OCI-M1 (cell line): ENCODE measurements at regions not wholly inside any gene's neighbourhood (a gene's known extent, or its start where the extent isn't known, plus 50 kb on each side); places are given as distances from the start of the nearest gene placed in this dataset.

ENCODE experiments used
- DNase-seq: peaks from one replicate; lab custom pipeline; 2025; lab: John Stamatoyannopoulos, UW

DNA sequence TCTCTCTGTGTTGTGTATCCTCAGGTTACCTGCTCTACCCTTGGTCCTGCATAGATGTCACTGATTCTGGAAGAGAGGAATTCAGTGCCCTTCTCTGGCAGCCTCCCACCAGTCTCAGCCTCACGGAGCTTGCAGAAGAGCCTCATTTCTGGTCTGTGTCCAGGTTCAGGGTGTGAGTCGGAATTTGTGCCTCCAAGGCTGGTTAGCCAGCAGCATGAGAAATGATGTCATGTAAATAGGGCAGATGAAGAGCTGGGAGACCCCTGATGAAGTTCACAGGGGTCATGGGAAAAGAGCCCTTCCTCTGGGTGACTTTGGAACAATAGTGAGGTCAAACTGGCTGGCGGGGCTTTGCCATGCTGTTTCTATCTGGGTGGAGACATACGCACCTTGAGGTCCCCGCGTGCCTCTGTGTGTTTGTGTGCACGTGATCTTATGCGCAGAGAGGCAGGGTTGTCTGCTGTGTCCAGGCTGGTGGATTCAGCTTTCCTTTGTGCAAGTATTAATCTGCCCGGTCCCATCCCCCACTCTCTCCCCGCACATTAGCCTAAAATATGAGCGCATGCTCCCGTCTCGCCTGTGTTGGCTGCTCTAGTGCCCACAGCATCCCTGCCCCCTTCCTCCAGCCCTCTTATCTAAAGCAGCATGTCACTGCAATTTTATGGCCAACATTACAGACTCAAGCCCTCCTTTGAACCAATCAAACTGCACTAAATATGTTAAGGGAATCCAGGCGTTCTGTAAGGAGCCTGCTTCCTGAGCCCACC is 256.3 kb upstream of the ZFHX3 start:
- DNase-seq = no peak

DNA sequence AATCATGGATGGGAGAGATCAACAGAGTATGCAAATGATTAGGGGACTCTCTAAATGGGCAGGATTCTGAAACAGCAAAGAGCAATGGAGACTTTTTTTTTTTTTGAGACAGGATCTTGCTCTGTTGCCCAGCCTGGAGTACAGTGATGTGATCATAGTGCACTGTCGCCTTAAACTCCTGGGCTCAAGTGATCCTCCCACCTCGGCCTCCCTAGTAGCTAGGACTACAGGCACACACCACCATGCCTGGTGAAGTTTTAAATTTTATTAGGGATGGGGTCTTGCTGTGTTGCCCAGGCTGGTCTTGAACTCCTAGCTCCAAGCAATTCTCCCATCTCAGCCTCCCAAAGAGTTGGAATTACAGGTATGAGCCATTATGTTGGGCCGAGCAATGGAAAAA is 255.0 kb upstream of the ZFHX3 start:
- DNase-seq = no peak

DNA sequence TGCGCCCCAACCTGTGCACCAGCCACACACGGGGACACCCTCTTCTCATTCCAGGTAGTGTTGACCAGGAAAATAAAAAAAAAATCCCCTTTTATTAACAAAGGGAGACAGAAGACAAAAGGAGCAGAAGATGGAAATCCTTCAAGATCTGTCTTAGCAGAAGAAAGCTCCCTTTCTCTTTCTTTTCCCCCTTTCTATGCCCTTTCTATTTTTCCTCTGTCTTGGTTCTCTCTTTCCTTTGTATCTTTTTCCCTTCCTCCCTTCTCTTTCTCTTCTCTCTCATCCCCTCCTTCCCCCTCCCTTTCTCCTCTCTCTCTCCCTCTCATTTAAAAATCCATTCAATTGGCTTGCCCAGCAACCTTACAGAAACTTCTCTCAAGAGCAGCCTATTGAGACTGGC is 254.1 kb upstream of the ZFHX3 start:
- DNase-seq = no peak

DNA sequence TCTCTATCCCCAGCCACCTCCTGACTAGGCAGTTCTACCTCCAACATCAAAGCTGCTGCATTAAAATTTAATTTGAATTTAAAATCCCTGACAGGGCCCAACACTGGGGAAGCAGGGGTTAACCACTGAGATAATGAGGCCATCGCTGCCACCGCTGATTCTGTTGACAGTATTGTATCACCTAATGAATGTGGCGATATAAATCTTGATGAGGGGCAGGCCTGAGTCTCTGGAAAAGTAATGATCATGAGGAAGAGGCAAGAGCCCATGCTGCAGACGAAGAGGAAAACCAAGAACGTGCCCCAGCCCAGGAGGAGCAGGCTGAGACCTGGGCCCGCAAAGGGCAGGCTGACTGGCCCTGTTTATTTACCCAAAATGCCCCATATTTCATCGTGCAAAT is 251.4 kb upstream of the ZFHX3 start:
- DNase-seq = no peak

DNA sequence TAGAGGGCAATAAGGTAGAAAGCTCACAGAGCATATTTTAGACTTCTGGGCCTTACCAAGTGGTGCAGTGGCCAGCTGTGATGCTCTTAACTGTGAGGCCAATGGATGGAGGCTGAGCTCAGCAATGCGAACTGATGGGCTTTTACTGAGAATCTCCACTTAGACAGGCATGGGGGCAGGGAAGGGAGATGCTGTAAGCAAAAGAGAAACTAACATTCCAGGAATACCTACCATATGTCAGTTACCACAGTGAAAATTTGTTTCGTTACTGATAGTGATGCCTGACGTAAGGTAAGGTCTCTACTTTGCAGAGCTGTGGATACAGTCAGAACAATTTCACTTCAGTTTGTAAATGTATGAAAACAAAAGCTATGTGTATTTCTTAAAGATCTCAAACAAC is 250.6 kb upstream of the ZFHX3 start:
- peak; percentile 85 for DNase-seq

DNA sequence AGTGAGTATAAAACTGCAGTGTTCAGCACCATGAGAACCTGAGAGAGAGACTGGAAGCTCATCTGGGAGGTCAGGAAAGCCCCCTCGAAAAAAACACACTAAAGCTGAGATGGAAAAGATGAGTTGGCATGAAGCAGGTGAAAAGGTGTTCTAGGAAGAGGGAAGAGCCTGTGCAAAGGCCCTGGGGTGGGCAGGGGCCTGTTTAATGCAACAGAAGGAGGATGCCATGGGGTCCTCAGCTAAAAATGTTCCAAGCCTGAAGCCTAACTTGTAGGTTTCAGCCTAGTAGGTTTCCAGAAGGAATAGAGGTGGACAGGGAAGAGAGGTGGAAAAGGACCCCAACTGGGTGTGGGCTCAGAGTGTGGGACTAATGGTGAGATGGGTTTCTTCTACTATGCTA is 242.3 kb upstream of the ZFHX3 start:
- DNase-seq = no peak

DNA sequence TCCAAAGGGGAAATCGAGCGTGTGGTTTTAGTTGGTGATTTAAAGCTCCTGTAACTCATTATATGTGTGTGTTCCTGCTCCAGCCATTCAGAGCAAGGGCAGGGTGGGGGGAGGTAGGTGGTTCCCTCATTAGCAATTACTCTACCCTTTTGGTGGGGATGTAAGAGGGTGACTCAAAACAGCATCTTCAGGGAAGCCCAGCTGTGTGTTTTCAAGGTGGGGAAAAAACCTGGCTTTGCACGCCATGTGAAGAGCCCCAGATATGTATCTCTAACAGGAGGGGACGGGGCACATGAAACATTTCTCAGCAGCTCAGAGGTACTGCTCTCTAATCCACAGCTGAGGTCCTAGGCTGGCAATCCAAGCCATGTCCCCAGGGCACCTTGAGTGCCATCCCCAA is 241.3 kb upstream of the ZFHX3 start:
- no peak for DNase-seq

DNA sequence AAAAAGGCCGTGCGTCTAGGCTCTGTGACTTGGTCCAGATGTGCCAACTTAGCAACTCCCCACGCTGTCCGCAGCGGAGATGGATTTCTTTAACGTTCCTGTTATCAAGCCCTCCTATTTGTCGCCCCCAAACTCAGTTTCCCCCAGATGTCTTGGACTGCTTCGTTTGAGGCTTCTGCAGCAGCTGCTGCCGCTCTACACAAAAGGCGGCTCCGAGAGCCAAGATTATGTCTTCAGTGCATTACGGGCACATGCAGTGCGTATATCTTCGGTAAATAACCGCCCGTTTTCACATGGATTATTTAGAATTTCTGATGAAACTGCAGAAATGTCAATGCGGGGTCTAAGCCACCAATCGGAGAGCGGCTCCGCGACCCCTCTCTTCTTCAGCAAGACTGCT is 240.6 kb upstream of the ZFHX3 start:
- no peak for DNase-seq

DNA sequence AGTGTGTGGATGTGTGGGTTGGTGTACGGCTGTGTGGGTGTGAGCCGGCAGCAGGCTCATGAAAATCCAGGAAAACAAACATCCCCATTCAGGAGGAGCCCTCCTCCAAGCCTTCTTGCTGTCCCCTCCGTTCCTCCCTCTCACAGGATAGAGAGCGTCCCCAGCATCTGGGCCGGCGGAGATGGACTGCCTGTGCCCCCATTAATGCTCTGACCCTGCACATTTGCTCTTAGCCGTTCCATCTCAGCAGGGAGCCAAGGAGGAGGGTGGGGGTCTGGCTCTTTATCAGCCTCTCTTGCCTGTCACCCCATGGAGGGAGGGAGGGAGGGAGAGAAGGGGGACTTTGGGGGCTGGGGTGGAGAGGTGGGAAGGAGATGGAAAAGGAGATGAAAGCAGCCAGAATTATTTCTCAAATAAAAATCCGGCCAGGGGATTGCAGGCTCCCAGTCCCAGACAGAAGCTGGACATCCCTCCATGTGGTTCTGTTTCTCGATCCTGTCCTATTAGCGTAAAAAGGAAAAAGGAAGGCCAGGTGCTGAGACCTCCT is 240.0 kb upstream of the ZFHX3 start:
- no peak for DNase-seq

DNA sequence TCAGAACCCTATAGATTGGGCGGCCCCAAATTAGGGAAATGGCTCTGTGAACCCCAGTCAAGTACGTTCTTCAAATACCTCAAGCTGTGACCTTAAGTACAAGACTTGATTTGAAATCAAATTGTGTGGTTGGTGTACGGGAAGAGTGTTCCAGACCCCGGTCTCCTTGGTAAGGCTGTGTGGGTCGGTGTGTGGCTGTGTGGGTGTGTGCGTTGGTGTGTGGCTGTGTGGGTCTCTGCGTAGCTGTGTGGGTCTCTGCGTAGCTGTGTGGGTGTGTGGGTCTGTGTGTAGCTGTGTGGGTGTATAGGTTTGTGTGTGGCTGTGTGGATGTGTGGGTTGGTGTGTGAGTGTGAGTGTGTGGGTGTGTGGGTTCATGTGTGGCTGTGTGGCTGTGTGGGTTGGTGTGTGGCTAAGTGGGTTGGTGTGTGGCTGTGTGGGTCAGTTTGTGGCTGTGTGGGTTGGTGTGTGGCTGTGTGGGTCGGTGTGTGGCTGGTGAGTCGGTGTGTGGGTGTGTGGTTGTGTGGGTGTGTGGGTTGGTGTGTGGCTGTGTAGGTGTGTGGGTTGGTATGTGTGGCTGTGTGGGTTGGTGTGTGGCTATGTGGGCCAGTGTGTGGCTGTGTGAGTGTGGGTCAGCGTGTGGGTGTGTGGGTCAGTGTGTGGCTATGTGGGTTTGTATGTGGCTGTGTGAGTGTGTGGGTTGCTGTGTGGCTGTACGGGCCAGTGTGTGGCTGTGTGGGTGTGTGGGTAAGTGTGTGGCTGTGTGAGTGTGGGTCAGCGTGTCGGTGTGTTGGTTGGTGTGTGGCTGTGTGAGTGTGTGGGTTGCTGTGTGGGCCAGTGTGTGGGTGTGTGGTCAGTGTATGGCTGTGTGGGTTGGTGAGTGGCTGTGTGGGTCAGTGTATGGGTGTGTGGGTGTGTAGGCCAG is 238.7 kb upstream of the ZFHX3 start:
- DNase-seq = no peak

DNA sequence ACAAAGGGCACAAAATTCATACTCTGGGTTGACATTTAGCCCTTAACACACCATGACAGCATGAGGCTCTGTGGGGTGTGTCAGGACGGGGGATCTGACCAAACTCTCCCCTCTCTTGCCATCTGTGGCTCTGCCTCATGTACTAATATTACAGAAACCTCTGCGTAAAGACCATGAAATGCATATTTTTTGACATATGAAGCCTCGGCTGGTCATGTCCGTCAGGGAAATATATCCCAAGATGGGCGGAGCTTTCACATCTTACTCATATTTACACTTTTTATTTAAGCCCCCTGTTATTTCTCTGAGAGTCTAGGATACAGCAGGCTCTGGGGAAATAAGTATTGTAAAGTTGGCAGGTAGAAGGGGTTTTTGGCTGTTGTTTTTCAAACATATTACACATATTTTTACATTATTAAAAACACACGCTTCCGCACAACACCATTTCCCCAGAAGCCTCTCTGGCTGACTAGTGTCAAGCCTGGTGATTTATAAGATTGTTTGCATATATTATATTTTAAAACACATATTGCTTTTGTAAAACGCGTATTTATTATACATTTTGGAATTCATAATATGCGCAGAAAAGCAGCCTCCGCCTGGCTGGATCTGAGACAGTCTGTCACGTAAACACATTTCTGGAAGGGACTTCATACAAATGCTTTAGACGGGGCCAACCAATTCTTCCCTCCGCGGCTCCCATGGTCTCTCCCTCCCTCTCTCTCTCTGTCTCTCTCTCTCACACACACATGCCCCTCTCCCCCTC is 237.7 kb upstream of the ZFHX3 start:
- no peak for DNase-seq

DNA sequence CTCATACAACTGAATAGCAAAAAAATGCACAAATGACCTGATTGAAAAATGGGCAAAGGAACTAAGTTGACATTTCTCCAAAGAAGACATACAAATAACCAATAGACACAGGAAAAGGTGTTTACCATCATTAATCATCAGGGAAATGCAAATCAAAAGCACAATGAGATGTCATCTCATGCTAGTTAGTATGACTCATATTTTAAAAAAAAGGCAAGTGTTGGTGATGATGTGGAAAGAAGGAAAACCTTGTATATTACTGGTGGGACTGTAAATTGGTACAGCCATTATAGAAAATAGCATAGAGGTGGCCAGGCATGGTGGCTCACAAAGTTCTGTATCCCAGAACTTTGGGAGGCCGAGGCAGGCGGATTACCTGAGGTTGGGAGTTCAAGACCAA is 232.5 kb upstream of the ZFHX3 start:
- DNase-seq = no peak

DNA sequence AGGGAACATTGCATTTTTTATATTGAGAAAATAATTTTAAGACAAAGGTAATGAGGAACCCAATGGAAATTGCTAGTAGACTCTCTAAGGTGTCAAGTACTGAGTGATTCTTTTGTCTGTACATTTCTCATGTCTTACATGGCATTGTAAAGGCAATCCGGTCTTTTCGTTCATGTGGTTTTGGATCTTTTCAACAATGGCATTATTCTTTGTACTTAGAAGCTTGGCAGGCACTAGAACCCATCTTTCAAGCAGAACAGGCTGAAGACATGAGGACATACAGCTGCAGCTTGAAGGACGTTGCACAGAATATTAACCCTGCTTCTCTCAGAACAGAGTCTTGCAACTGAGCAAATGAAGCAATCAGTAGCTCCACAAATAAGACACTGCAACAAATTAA is 231.5 kb upstream of the ZFHX3 start:
- DNase-seq = no peak

DNA sequence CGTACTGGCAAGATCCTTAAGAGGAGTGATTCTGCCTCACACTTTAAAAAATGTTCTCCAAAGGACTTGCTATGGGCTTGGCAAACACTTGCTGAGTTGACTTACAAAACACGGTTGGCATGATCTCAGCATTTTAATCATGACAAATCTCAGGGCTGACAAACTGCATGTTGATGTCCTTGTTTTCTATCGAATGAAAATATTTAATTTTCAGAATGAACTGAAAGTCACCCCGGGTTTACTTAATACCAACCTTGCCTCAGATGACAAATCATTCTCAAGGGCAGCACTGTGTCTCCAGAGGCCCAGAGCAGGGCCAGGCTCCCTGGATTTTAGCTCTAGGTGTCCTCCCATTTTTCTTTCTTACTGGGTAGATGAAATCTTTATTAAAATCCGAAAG is 229.1 kb upstream of the ZFHX3 start:
- DNase-seq = no peak

DNA sequence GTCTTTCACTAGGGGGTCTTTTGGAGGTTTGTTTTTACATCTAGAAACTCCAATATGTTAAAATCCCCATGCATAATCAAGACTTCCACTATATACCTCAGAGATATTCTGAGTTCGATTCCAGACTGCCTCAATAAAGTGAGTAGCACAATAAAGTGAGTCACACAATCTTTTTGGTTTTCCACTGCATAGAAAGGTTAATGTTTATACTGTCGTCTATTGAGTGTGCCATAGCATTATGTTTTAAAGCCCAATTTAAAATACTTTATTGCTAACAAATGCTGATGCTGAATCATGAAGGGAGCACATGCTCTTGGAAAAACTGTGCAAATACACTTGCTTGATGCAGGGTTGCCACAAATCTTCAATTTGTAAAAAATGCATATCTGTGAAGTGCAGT is 227.5 kb upstream of the ZFHX3 start:
- DNase-seq = no peak

DNA sequence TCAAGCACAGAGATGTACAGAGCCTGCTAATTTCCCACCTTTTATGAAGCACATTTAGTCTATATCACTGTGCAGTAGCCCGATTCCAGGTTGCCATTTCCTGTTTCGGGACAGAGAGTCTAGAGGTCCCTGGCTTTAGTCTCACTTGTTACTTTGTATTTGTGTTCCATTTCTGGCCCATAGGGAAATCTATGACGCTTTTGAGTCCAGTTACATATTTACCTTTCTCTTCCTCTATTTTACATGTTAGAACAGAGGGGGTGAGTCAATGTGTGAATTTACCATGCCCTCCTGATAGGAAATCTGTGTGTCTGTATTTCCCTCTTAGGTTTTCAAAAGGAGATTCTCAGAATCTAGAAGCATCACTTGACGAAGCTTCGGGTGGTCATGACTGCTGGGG is 227.1 kb upstream of the ZFHX3 start:
- DNase-seq = no peak

DNA sequence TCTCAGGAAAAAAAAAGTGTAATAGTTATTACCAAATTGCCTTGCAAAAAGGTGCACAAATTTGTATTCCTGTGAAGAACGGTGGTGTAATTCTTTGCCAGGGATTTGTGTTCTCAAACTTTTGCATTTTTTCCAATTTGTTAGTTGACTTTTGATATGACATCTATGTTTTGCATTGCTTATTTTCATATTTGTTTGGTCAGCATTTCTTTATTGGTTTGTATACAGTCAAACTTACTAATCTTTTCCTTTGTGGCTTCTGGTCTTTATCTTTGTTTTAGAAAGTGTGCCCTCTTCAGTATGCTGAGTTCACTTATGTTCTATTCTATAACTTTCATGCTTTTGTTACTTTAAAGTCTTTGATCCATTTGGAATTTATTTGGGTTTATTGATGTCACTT is 226.2 kb upstream of the ZFHX3 start:
- DNase-seq = no peak

DNA sequence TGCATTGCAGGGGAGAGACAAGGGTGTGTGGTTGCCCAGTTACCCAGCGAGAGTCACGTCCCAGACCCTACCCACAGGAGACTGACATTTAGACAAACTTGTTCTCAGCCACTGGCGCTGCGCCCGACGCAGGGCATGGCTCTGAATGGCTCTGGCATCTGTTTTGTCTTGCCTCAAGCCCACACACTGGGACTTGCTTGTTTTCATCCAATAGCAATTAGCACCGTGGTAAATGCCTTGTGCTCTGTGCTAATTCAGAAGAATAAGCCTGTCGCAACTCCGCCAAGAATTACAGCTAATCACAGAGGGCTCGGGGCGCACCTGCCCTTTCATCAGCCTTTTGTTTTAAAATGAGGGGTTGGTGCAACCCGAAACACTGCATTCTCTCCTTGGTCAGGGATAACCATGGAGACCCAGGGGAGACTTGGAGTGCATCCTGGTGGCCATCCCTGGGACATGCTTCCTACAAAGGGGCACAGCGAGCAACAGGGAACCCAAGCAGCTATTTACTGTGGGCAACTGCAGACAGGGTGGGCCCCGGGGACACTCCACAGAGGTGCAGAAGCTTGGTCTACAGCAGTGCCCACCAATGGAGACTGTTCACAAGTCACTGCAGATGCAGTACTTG is 220.6 kb upstream of the ZFHX3 start:
- DNase-seq = no peak

DNA sequence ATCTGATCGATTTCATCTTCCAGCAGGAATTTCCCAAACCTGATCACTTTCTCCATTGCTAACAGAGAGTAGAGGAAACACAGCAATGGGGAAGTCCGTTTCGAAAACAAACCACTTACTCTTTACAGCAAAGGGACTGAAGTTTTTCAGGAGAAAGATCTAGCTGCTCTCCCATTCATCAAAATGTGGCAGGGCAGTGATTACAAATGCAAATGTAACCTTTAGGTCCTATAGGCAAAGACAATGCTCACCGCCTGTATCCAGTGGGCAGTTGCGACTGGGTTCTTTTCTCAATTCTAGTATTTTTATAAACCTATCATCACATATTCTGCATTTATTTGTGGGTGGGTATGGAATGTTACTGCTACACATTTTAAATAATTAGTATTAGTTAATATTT is 218.0 kb upstream of the ZFHX3 start:
- DNase-seq = no peak

DNA sequence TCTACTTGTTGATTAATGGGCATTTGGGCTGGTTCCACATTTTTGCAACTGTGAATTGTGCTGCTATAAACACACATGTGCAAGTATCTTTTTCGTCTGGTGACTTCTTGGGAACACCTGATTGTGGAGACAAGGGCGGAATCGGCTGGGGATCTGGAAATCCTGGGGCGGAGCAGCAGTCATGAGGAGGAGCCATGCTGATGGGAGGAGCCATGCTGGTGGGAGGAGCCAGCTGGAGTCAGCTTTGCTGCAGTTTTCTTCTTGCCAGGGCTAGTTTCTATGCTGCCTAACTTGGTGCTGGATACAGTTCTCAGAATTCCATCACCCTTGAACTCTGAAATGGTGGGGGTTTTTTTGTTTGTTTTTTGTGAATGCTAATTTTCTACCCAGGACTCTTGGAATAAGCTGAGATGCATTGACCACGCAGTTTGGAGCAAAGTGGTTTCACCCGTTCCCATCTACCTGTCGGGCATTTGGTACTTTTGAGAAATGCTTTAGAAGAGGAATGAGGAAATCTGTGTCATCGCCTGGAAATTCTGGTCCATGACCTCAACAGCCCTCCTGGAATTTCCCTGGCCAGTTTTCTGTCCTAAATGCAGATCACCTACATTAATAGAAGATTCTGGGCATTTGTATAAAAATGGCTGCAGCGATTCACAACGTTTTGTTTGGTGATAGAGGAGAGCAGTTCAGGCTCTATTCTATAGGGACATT is 217.4 kb upstream of the ZFHX3 start:
- DNase-seq = no peak

DNA sequence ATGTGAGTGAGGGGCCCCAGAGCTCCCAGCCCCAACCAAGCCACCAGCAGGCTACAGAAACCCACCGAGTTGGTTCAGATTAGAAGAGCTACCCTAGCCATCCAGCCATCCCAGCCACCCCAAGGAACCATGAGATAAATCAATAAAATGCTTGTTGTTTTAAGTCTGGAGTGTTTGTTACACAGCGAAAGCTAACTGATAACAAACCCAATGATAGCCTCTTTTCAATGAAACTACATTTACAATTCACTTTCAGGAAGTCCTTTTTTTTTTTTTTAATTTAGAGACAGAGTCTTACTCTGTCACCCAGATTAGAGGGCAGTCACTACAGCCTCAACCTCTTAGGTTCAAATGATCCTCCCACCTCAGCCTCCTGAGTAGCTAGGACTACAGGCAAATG is 215.0 kb upstream of the ZFHX3 start:
- DNase-seq = no peak
